Nephron (organoid): ENCODE measurements at regions not wholly inside any gene's neighbourhood (a gene's known extent, or its start where the extent isn't known, plus 50 kb on each side); places are given as distances from the start of the nearest gene placed in this dataset.

ENCODE experiments used
- H3K27ac Mint-ChIP-seq, 3 experiments: 2 replicates each; pipeline ENCODE4 v1.8.0; 2020; ENCODE audit warnings: mixed read lengths in 3 of 3, mild to moderate bottlenecking in 2 of 3, moderate library complexity in 1 of 3
- H3K27me3 Mint-ChIP-seq: 2 replicates; pipeline ENCODE4 v1.8.0; 2021; ENCODE audit warnings: low read depth, mild to moderate bottlenecking, moderate library complexity, mixed read lengths
- H3K36me3 Mint-ChIP-seq: 2 replicates; pipeline ENCODE4 v1.8.0; 2020; ENCODE audit warnings: low read depth, mixed read lengths
- H3K4me1 Mint-ChIP-seq: 2 replicates; pipeline ENCODE4 v1.8.0; 2020; ENCODE audit warnings: mixed read lengths
- H3K4me3 Mint-ChIP-seq, 3 experiments: 2 replicates each; pipeline ENCODE4 v1.8.0; 2020; ENCODE audit warnings: mild to moderate bottlenecking in 3 of 3, mixed read lengths in 3 of 3, moderate library complexity in 2 of 3
- H3K9me3 Mint-ChIP-seq: 2 replicates; pipeline ENCODE4 v1.8.0; 2020; ENCODE audit warnings: mixed read lengths
- TF ChIP-seq, protein P1 (sequence below), 3 experiments: fragments of 200-600 bp; sonication (generic); IDR thresholded peaks; one replicate each; pipeline ENCODE4 v1.5.0; 2021; ENCODE audit warnings: antibody characterized with exemption in 3 of 3; ENCODE audit not compliant: unreplicated experiment in 3 of 3

DNA sequence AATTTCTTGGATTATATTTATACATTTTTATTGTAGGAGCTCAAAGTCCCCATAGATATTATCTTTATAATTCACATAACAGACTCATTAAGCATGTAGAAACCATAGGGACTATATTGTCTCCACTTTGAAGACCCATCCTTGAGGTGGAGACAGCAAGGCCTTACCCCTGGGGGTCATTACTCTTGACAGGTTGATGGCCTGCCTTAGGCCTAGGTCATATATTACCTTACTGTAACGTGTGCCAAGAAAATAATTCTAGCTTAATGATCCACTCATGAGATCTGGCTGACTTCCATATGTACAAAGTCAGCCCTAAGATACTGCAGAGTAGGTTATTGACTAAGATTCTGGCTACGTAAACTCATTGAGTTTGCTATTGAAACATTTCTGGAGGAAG is 65.4 kb upstream of the GLS start:
- H3K9me3 Mint-ChIP-seq = peaks cover 7% of the 10 kb centered on the region
- H3K27ac Mint-ChIP-seq = peak overlapping the region in 1 of 3 experiments; percentile 36
- H3K4me1 Mint-ChIP-seq = peaks cover 25% of the 10 kb centered on the region
- no peaks in the 10 kb centered on the region for H3K36me3 Mint-ChIP-seq
- H3K27me3 Mint-ChIP-seq = peaks cover 4% of the 10 kb centered on the region
- TF ChIP-seq, protein P1, sequence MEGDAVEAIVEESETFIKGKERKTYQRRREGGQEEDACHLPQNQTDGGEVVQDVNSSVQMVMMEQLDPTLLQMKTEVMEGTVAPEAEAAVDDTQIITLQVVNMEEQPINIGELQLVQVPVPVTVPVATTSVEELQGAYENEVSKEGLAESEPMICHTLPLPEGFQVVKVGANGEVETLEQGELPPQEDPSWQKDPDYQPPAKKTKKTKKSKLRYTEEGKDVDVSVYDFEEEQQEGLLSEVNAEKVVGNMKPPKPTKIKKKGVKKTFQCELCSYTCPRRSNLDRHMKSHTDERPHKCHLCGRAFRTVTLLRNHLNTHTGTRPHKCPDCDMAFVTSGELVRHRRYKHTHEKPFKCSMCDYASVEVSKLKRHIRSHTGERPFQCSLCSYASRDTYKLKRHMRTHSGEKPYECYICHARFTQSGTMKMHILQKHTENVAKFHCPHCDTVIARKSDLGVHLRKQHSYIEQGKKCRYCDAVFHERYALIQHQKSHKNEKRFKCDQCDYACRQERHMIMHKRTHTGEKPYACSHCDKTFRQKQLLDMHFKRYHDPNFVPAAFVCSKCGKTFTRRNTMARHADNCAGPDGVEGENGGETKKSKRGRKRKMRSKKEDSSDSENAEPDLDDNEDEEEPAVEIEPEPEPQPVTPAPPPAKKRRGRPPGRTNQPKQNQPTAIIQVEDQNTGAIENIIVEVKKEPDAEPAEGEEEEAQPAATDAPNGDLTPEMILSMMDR (IDR thresholded peaks at IDR 0.05; ENCODE audit: unreplicated experiment in 3 of 3) = no peak
- no peak overlapping the region for H3K4me3 Mint-ChIP-seq

DNA sequence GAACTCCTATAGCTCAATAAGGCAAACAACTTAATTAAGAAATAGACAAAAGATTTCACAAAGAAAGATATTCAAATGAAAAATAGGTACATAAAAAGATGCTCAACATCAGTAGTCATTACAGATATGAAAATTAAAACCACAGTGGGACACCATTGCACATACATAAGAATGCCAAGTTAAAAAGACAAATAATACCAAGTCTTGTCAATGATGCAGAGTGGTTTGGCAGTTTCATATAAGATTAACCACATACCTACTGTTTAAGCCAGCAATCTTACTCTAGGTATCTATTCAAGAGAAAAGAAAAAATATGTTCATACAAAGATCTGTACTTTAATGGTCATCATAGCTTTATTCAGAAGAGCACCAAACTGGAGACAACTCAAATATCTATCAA is 63.5 kb upstream of the GLS start:
- peaks cover 7% of the 10 kb centered on the region for H3K9me3 Mint-ChIP-seq
- TF ChIP-seq, protein P1 (IDR thresholded peaks at IDR 0.05; ENCODE audit: unreplicated experiment in 3 of 3) = no peak
- no peaks in the 10 kb centered on the region for H3K36me3 Mint-ChIP-seq
- no peaks in the 10 kb centered on the region for H3K27me3 Mint-ChIP-seq
- H3K4me1 Mint-ChIP-seq = peaks cover 39% of the 10 kb centered on the region
- no peak overlapping the region for H3K27ac Mint-ChIP-seq
- H3K4me3 Mint-ChIP-seq = no peak overlapping the region

DNA sequence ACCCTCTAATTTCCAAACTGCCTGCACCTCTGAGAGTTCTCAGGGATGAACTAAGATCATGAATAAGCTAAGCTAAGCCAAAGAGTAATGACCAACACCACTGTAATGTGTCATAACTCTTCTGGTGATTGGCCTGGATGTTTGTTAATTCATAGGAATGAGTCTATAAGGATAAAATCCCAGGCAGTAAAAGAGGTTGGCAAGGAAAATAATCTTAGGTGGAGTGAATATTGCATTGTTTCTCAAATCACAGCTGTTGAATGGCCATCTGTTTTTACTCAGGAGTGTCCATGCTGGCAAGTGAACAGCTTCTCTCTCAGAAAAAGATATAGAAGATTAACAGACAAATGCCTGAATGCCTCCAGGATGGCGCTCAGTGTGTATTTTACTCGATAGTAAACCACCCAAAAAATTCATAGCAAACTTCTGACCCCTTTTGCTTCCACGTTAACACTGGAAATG is 60.8 kb upstream of the GLS start:
- Mint-ChIP-seq H3K4me1 (peaks cover 34% of the 10 kb centered on the region), H3K9me3 (peaks cover 7% of the 10 kb centered on the region), H3K27ac (peak overlapping the region; percentile 68 to 87 (median 72)), H3K36me3 (no peaks in the 10 kb centered on the region), H3K27me3 (no peaks in the 10 kb centered on the region), H3K4me3 (no peak overlapping the region)
- TF ChIP-seq, protein P1 (IDR thresholded peaks at IDR 0.05; ENCODE audit: unreplicated experiment in 3 of 3) = no peak

DNA sequence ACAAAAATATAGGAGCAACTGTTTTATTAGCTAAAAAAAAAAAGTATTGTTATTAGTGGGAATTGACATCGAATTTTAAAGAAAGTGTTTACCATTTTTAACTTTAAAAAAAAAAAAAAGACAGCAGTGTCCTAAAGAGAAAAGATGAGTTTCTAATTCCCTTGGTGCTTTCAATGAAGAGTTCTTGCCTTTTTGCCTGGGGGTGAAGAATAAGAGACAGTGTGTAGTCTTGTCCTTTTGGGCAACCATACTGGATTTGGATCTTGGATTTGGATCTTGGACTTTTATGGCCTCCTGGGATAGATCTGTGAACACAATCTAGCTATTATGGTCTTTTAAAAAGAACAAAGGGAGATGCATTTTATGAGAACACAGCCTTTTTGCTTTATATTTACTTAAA is 60.2 kb upstream of the GLS start:
- Mint-ChIP-seq H3K36me3 (no peaks in the 10 kb centered on the region), H3K27ac (peak overlapping the region; percentile 68 to 87 (median 72)), H3K9me3 (peaks cover 7% of the 10 kb centered on the region), H3K4me1 (peaks cover 31% of the 10 kb centered on the region), H3K27me3 (no peaks in the 10 kb centered on the region), H3K4me3 (peak overlapping the region in 1 of 3 experiments; percentile 31)
- TF ChIP-seq, protein P1 (IDR thresholded peaks at IDR 0.05; ENCODE audit: unreplicated experiment in 3 of 3) = no peak

DNA sequence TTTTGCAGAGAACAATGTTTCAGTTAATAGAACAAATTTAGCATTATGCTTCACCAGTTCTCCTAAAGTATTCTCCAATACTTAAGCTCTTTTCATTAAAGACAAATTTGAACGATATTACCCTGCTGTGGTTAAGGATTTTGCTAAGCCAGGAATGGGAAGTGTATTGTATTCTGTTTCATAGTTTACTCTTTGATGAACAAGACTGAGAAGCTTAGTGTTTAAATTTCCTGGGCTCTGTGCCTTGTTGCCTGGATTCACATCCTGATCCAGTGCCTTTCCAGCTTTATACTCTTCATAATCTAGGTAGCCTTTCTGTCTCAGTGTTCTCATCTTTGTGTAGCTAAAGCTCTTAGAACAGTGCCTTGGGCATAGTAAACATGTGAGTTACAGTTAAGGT is 58.6 kb upstream of the GLS start:
- Mint-ChIP-seq H3K9me3 (peaks cover 7% of the 10 kb centered on the region), H3K36me3 (no peaks in the 10 kb centered on the region), H3K4me3 (no peak overlapping the region), H3K27ac (peak overlapping the region in 1 of 3 experiments; percentile 34), H3K27me3 (no peaks in the 10 kb centered on the region), H3K4me1 (peaks cover 29% of the 10 kb centered on the region)
- TF ChIP-seq, protein P1 (IDR thresholded peaks at IDR 0.05; ENCODE audit: unreplicated experiment in 3 of 3) = no peak

DNA sequence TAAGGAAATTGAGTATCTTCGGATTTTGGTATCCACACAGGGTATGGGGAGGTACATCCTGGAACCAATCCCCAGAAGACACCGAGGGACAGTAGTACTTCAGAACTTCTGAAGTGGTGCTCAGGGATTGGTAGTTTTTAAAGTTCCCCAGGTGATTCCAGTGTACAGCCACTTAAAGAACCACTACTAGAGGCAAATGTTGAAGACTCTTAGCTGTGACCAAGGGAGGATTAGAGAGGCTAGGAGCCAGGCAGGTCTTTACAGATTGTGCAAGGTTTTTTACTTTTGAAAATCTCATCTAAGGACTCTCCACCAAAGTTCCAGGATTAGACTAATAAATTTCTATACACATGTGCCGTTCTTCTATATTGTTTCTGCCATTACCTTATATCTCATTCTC is 52.9 kb upstream of the GLS start:
- H3K36me3 Mint-ChIP-seq = no peaks in the 10 kb centered on the region
- no peak overlapping the region for H3K27ac Mint-ChIP-seq
- TF ChIP-seq, protein P1 (IDR thresholded peaks at IDR 0.05; ENCODE audit: unreplicated experiment in 3 of 3) = no peak
- peaks cover 6% of the 10 kb centered on the region for H3K4me1 Mint-ChIP-seq
- H3K9me3 Mint-ChIP-seq = no peaks in the 10 kb centered on the region
- H3K4me3 Mint-ChIP-seq = no peak overlapping the region
- H3K27me3 Mint-ChIP-seq = peaks cover 3% of the 10 kb centered on the region
